ENCODE measurements at regions not wholly inside any gene's neighbourhood (a gene's known extent, or its start where the extent isn't known, plus 50 kb on each side); places are given as distances from the start of the nearest gene placed in this dataset.

DNA sequence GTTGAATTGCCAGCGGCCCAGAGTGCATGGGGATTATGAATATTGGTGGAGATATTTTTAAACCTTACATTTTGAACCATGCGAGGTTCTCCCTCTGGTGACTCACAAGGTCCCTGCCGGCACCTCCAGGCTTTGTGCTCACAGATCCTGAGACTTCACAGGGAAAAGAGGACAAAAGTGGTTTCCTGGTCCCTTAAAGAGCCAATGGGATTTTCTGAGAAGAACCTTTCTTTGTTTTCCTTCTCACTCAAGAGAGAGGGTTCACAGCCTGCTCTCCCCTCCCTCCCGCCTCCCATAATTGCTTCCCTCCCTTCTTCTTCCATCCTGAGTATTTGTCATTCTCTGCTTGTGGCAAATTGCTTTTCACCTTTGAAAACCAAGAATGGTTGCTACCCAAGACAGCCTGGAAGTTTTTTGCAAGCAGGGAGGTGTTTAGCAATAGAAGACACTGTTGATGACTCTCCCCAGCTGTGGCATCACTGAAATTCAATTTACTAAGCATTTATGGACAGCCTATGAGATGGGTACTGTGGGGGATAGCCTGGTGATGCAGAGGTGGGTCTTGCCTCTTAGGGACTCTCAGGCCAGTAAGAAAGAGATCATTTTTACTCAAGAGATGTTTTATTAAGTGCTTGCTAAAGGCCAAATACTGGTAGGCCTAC is 76.6 kb downstream of the CPN2 start:
- ChIA-PET CTCF (no interaction called here), POLR2A (no interaction called here)
- DNase-seq (ENCODE audit: extremely low spot score) = peak; percentile 16
- TF ChIP-seq, protein P1, sequence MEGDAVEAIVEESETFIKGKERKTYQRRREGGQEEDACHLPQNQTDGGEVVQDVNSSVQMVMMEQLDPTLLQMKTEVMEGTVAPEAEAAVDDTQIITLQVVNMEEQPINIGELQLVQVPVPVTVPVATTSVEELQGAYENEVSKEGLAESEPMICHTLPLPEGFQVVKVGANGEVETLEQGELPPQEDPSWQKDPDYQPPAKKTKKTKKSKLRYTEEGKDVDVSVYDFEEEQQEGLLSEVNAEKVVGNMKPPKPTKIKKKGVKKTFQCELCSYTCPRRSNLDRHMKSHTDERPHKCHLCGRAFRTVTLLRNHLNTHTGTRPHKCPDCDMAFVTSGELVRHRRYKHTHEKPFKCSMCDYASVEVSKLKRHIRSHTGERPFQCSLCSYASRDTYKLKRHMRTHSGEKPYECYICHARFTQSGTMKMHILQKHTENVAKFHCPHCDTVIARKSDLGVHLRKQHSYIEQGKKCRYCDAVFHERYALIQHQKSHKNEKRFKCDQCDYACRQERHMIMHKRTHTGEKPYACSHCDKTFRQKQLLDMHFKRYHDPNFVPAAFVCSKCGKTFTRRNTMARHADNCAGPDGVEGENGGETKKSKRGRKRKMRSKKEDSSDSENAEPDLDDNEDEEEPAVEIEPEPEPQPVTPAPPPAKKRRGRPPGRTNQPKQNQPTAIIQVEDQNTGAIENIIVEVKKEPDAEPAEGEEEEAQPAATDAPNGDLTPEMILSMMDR (IDR thresholded peaks at IDR 0.05; ENCODE audit: control extremely low read depth, extremely low read depth, low read depth, missing control alignments) = no peak

DNA sequence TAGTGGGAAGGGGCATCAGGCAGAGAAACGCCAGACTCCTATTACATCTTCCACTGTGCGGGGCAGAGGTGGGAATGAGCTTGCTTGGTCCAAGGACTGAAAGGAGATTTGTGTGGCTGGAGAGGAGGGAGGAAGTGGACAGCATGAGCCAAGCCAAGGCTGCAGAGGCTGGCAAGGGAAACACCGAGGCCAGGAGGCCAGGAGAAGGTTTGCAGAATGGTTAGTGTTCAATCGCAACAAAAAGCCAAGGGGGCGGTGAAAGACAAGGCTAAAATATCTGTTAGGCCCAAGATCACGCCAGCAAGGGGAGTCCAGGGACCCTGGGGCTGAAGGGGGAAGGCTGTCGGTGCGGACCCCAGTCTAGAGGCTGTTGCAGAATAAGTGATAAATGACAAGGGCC is 75.8 kb downstream of the CPN2 start:
- POLR2A ChIA-PET = no interaction called here
- CTCF ChIA-PET = no interaction called here
- TF ChIP-seq, protein P1 (IDR thresholded peaks at IDR 0.05; ENCODE audit: control extremely low read depth, extremely low read depth, low read depth, missing control alignments) = no peak
- DNase-seq (ENCODE audit: extremely low spot score) = peak; percentile 23

DNA sequence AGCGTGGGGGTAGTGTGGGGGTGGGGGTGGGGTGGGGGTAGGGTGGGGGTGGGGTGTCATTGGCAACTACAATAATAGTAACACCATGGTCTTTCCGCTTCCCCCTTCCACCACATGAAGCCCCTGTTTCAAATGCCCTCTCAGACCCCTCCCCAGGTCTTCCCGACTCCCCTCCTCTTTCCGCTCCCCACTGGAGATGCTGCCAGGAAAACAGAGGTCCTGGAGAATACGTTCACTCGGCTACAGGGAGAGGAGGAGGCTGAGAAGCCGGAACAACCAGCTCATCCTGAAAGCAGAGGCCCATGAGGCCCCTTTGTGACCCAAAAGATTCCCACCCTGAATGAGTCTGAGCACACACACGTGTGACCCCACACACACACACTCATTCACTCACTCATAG is 75.4 kb downstream of the CPN2 start:
- CTCF ChIA-PET = no interaction called here
- peak; percentile 20 for DNase-seq (ENCODE audit: extremely low spot score)
- POLR2A ChIA-PET = no interaction called here
- TF ChIP-seq, protein P1 (IDR thresholded peaks at IDR 0.05; ENCODE audit: control extremely low read depth, extremely low read depth, low read depth, missing control alignments) = no peak

DNA sequence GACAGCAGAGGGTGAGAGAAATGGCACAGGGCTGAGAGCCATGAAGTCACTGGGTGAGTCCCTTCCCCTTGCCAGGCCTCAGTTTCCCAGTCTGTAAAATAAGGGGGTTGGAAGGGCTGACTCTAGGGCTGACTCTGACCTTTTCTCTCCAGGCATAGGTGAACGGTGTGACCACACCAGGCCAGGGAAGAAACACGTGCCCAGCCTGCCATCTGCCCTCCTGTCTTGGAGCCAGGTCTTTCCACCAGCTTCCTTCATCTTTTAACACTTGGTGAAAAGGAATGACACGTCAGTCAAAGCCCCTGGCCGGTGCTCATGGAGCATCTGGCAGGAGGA is 74.4 kb downstream of the CPN2 start:
- no peak for DNase-seq (ENCODE audit: extremely low spot score)
- ChIA-PET POLR2A (no interaction called here), CTCF (no interaction called here)
- TF ChIP-seq, protein P1 (IDR thresholded peaks at IDR 0.05; ENCODE audit: control extremely low read depth, extremely low read depth, low read depth, missing control alignments) = no peak

DNA sequence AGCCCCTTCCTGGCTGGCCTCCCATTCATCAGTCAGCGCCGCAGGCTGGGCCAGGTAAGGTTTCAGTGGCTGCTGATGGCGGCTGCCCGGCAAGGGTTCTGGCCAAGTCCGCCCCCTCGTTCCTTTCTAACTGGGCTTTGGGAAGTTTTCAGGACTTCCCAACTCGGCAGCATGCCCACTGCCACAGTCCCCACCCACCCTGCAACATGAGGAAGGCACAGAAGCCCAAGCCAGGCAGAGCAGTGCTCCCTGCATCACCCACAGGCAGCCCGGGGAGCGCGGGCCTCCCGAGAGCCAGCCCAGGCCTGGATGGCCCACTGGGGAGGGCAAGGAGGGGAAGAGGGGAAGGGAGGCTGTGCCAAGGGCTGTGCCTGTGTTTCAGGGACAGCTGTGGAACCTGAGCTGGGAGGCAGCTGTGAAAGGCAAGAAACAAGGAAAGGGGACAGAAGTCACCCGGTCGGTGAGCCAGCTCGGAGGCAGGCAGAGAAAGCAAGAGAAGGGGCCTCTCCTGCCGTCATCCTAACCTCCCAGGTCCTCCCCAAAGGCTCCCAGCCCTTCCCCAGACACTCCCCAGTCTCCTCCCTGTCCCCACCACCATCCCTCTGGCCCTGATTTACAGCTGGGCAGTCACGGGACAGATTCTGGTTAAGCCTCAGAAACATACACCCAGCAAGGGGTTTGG is 73.9 kb downstream of the CPN2 start:
- TF ChIP-seq, protein P1 (IDR thresholded peaks at IDR 0.05; ENCODE audit: control extremely low read depth, extremely low read depth, low read depth, missing control alignments) = no peak
- POLR2A ChIA-PET = no interaction called here
- DNase-seq (ENCODE audit: extremely low spot score) = no peak
- CTCF ChIA-PET = no interaction called here

DNA sequence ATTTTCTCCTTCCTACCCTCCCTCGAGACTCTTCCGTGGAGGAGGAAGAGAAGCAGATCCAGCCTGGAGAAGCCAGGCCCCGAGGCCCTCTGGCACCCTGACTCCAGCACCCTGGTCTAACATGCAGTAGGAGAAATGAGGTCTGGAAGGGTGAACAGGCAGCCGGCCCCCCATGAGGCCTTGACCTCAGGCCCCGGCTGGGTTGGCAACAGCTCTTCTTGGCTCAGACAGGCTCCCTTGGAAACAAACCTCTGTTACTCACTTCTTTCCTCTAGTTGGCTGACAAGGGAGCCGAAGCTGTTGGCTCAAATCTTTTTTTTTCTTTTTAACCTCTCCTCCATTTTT is 73.4 kb downstream of the CPN2 start:
- POLR2A ChIA-PET = no interaction called here
- TF ChIP-seq, protein P1 (IDR thresholded peaks at IDR 0.05; ENCODE audit: control extremely low read depth, extremely low read depth, low read depth, missing control alignments) = no peak
- CTCF ChIA-PET = no interaction called here
- no peak for DNase-seq (ENCODE audit: extremely low spot score)
